ENCODE measurements at regions not wholly inside any gene's neighbourhood (a gene's known extent, or its start where the extent isn't known, plus 50 kb on each side); places are given as distances from the start of the nearest gene placed in this dataset.
A peak's percentile ranks its signal among the peaks of the same experiment; 100 is the strongest.

- DNase-seq (ENCODE audit: low read depth, low spot score) = peak; percentile 18
- no peak overlapping the region for H3K27ac ChIP-seq
Observed at GRCh38 chr5:170451747-170452365, 52.0 kb upstream of the KCNIP1 start.

- no peak overlapping the region for H3K27ac ChIP-seq
- DNase-seq (ENCODE audit: low read depth, low spot score) = no peak
Observed at GRCh38 chr5:170450061-170450669, 53.7 kb upstream of the KCNIP1 start.

GRCh38 chr5:170449232-170449631 lies 54.6 kb upstream of the KCNIP1 start:
- DNase-seq (ENCODE audit: low read depth, low spot score) = no peak
- no peak overlapping the region for H3K27ac ChIP-seq

- H3K27ac ChIP-seq = no peak overlapping the region
- no peak for DNase-seq (ENCODE audit: low read depth, low spot score)
Observed at GRCh38 chr5:170448221-170448620, 55.6 kb upstream of the KCNIP1 start.

GRCh38 chr5:170446365-170446764 lies 57.2 kb upstream of the KCNMB1 start:
- no peak for DNase-seq (ENCODE audit: low read depth, low spot score)
- no peak overlapping the region for H3K27ac ChIP-seq

- DNase-seq (ENCODE audit: low read depth, low spot score) = no peak
- H3K27ac ChIP-seq = no peak overlapping the region
Observed at GRCh38 chr5:170445936-170446335, 56.8 kb upstream of the KCNMB1 start.

GRCh38 chr5:170444969-170445505 lies 55.9 kb upstream of the KCNMB1 start:
- H3K27ac ChIP-seq = no peak overlapping the region
- DNase-seq (ENCODE audit: low read depth, low spot score) = no peak

GRCh38 chr5:170444181-170444580 lies 55.0 kb upstream of the KCNMB1 start:
- H3K27ac ChIP-seq = no peak overlapping the region
- DNase-seq (ENCODE audit: low read depth, low spot score) = no peak

GRCh38 chr5:170443624-170444023 lies 54.5 kb upstream of the KCNMB1 start:
- no peak overlapping the region for H3K27ac ChIP-seq
- DNase-seq (ENCODE audit: low read depth, low spot score) = no peak

GRCh38 chr5:170442921-170443320 lies 53.8 kb upstream of the KCNMB1 start:
- no peak overlapping the region for H3K27ac ChIP-seq
- DNase-seq (ENCODE audit: low read depth, low spot score) = no peak

- no peak for DNase-seq (ENCODE audit: low read depth, low spot score)
- H3K27ac ChIP-seq = no peak overlapping the region
Observed at GRCh38 chr5:170442391-170442790, 53.2 kb upstream of the KCNMB1 start.

GRCh38 chr5:170441393-170441784 lies 52.2 kb upstream of the KCNMB1 start:
- no peak overlapping the region for H3K27ac ChIP-seq
- no peak for DNase-seq (ENCODE audit: low read depth, low spot score)

GRCh38 chr5:170440771-170441392 lies 51.7 kb upstream of the KCNMB1 start:
- no peak overlapping the region for H3K27ac ChIP-seq
- no peak for DNase-seq (ENCODE audit: low read depth, low spot score)

GRCh38 chr5:170439944-170440269 lies 50.7 kb upstream of the KCNMB1 start:
- H3K27ac ChIP-seq = no peak overlapping the region
- no peak for DNase-seq (ENCODE audit: low read depth, low spot score)

GRCh38 chr5:170439223-170439943 lies 50.2 kb upstream of the KCNMB1 start:
- no peak for DNase-seq (ENCODE audit: low read depth, low spot score)
- H3K27ac ChIP-seq = no peak overlapping the region
